ENCODE measurements at regions not wholly inside any gene's neighbourhood (a gene's known extent, or its start where the extent isn't known, plus 50 kb on each side); places are given as distances from the start of the nearest gene placed in this dataset.

DNA sequence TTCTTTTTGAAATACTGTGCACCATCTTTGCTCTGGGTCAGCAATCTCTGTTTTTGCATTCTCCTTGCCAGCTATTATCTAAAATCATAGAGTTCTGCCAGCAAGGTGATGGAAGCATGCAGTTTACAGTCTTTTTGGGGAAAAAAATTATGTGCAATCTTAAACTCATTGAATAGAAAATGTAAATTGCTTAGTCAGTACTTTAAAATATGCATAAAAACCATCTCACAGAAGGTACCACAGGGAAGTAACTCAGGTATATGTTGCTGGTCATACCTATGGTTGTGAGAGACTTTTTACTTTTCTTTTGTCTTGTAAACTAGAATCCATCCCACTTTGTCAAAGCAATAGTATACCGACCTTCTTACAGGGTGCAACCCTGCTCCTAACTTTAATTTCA is 469.8 kb upstream of the ANO3 start:
- no peak overlapping the region for H3K27ac ChIP-seq
- H3K4me3 ChIP-seq, result no peak overlapping the region
- TF ChIP-seq, protein P1, sequence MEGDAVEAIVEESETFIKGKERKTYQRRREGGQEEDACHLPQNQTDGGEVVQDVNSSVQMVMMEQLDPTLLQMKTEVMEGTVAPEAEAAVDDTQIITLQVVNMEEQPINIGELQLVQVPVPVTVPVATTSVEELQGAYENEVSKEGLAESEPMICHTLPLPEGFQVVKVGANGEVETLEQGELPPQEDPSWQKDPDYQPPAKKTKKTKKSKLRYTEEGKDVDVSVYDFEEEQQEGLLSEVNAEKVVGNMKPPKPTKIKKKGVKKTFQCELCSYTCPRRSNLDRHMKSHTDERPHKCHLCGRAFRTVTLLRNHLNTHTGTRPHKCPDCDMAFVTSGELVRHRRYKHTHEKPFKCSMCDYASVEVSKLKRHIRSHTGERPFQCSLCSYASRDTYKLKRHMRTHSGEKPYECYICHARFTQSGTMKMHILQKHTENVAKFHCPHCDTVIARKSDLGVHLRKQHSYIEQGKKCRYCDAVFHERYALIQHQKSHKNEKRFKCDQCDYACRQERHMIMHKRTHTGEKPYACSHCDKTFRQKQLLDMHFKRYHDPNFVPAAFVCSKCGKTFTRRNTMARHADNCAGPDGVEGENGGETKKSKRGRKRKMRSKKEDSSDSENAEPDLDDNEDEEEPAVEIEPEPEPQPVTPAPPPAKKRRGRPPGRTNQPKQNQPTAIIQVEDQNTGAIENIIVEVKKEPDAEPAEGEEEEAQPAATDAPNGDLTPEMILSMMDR (IDR thresholded peaks at IDR 0.05), result no peak
- TF ChIP-seq POLR2A (IDR thresholded peaks at IDR 0.05) (no peak), POLR2AphosphoS5 (IDR thresholded peaks at IDR 0.05; ENCODE audit: insufficient read depth in 1 of 2, low read depth in 1 of 2) (no peak)
- intact Hi-C loops (cut with DNase I), result no loop called here
- no peaks in the 10 kb centered on the region for H3K27me3 ChIP-seq
- no peak for DNase-seq (ENCODE audit: extremely low spot score in 2 of 2)
- H3K9me3 ChIP-seq, result no peaks in the 10 kb centered on the region
- H3K36me3 ChIP-seq, result no peaks in the 10 kb centered on the region
- H3K4me1 ChIP-seq, result no peaks in the 10 kb centered on the region

DNA sequence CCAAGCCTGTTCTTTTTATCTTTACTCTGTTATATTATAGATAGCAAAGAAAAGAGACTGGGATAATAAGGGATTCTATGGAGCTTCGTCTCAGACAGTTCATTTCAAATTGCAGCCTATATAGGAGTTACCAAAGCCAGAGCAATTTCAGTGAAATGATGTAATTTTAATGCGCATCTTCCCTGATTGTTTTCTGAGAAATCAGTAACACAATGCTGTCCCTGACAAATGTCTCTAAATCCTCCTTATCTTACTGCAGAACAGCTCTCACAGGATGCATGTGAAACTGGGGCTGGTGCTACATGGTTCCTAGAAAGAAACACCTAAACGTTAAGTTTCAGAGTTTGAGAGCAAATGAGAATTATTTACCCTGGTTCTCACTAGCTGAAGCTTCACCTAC is 467.9 kb upstream of the ANO3 start:
- TF ChIP-seq POLR2A (IDR thresholded peaks at IDR 0.05) (no peak), POLR2AphosphoS5 (IDR thresholded peaks at IDR 0.05; ENCODE audit: insufficient read depth in 1 of 2, low read depth in 1 of 2) (no peak)
- TF ChIP-seq, protein P1 (IDR thresholded peaks at IDR 0.05), result no peak
- no peaks in the 10 kb centered on the region for H3K36me3 ChIP-seq
- no peak overlapping the region for H3K4me3 ChIP-seq
- H3K27ac ChIP-seq, result no peak overlapping the region
- intact Hi-C loops (cut with DNase I), result no loop called here
- no peaks in the 10 kb centered on the region for H3K4me1 ChIP-seq
- no peaks in the 10 kb centered on the region for H3K9me3 ChIP-seq
- no peaks in the 10 kb centered on the region for H3K27me3 ChIP-seq
- DNase-seq (ENCODE audit: extremely low spot score in 2 of 2), result no peak

DNA sequence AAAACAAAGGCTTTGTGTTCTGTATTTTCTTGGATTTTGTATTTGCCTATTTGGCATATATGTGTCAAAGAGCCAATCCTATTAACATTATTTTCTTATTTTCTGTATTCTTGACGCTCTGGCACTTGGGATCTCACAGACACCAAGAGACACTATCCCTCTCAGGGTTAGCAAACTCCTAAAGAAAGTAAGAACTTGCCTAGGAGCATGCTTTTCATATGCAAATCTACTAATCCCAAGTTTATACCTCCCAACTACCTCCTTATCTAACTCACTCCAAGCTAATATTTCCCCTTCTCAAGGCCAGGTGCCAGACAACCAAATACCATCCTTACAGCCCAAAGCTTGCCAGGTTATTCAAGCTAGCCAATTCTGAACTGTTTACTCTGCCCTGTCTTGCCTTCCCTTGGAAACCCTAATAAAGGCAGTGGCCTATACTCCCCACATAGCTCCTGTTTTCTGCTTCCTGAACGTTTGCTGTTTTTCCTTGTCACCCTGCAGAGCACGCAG is 455.4 kb upstream of the ANO3 start:
- no peak for TF ChIP-seq POLR2AphosphoS5 (IDR thresholded peaks at IDR 0.05; ENCODE audit: insufficient read depth in 1 of 2, low read depth in 1 of 2)
- TF ChIP-seq, protein P1 (IDR thresholded peaks at IDR 0.05), result no peak
- TF ChIP-seq POLR2A (IDR thresholded peaks at IDR 0.05), result no peak
- Histone ChIP-seq H3K27ac (no peak overlapping the region), H3K4me1 (no peaks in the 10 kb centered on the region), H3K27me3 (no peaks in the 10 kb centered on the region), H3K36me3 (no peaks in the 10 kb centered on the region), H3K4me3 (no peak overlapping the region), H3K9me3 (no peaks in the 10 kb centered on the region)
- intact Hi-C loops (cut with DNase I), result no loop called here
- no peak for DNase-seq (ENCODE audit: extremely low spot score in 2 of 2)

DNA sequence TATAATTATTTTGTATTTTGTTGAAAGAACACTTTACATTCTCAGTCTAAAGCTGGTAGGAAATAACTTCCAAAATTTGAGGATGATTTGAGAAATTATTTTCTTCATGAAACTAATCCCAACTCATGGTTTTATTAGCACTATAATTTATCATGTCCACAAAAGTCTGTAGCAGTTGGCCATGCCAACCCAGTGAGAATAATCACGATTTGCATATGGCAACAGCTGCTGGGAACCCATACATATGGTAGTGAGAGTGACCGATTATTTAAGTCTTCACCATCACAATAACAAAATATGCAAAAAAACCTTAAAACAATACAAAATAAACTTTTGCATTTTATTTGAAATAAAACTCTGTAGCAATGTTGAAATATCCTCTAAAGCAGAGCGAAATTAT is 445.9 kb upstream of the ANO3 start:
- Histone ChIP-seq H3K4me1 (no peaks in the 10 kb centered on the region), H3K4me3 (no peak overlapping the region), H3K27ac (no peak overlapping the region), H3K27me3 (no peaks in the 10 kb centered on the region), H3K36me3 (no peaks in the 10 kb centered on the region), H3K9me3 (no peaks in the 10 kb centered on the region)
- no peak for DNase-seq (ENCODE audit: extremely low spot score in 2 of 2)
- TF ChIP-seq, protein P1 (IDR thresholded peaks at IDR 0.05), result no peak
- no peak for TF ChIP-seq POLR2AphosphoS5 (IDR thresholded peaks at IDR 0.05; ENCODE audit: insufficient read depth in 1 of 2, low read depth in 1 of 2)
- TF ChIP-seq POLR2A (IDR thresholded peaks at IDR 0.05), result no peak
- intact Hi-C loops (cut with DNase I), result no loop called here

DNA sequence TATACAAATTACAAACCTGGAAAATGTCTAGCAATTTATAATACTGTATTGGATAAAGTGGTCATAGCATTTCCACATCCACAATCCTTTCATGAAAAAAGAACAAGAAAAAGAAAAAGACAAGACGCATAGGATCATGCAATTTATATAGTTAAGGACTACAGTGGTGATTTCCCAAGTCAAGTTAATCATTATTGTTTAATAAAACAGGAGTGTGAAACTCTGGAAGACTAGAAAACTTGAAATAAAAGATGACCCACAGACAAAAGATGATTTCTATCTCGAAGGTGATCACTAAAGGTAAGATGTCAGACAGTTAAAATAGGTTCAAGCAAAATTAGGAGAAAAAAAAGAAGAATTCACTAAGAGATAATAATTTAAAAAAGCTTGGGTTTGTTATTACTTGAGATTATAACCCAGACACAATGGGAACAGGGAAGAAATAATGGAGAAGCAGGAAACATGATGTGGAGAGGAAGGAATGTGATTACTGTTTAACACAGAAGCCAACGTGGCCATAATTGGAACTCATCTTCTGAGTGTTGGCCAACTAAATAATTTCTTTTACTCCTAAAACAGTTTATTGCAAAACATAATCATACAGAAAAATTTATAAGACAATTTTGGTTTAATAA is 441.2 kb upstream of the ANO3 start:
- intact Hi-C loops (cut with DNase I), result no loop called here
- H3K27me3 ChIP-seq, result no peaks in the 10 kb centered on the region
- no peaks in the 10 kb centered on the region for H3K4me1 ChIP-seq
- H3K9me3 ChIP-seq, result no peaks in the 10 kb centered on the region
- no peak for TF ChIP-seq POLR2AphosphoS5 (IDR thresholded peaks at IDR 0.05; ENCODE audit: insufficient read depth in 1 of 2, low read depth in 1 of 2)
- TF ChIP-seq, protein P1 (IDR thresholded peaks at IDR 0.05), result no peak
- TF ChIP-seq POLR2A (IDR thresholded peaks at IDR 0.05), result no peak
- DNase-seq (ENCODE audit: extremely low spot score in 2 of 2), result no peak
- no peak overlapping the region for H3K4me3 ChIP-seq
- no peaks in the 10 kb centered on the region for H3K36me3 ChIP-seq
- H3K27ac ChIP-seq, result no peak overlapping the region

Data from vagina (tissue), 2 donors.